HEK293T (cell line): ENCODE measurements at regions not wholly inside any gene's neighbourhood (a gene's known extent, or its start where the extent isn't known, plus 50 kb on each side); places are given as distances from the start of the nearest gene placed in this dataset.

Source experiments
- ARNT ChIP-seq: fragments of 450-650 bp; IDR thresholded peaks from 2 replicates; pipeline ENCODE4 v1.6.1; 2017; ENCODE audit warnings: mild to moderate bottlenecking
- ELF4 ChIP-seq: fragments of 450-650 bp; IDR thresholded peaks from 2 replicates; pipeline ENCODE4 v1.6.1; 2017; ENCODE audit warnings: antibody characterized with exemption

GRCh38 chr4:95956094-95956493 lies 116.2 kb downstream of the PDHA2 start:
- TF ChIP-seq ELF4 (no peak), ARNT (no peak)
